NCI-H2107 treated with DMSO at 0.1 percent for 48 hours (cell line): ENCODE measurements at regions not wholly inside any gene's neighbourhood (a gene's known extent, or its start where the extent isn't known, plus 50 kb on each side); places are given as distances from the start of the nearest gene placed in this dataset.
"Not testable (repeated sequence)": the region's sequence is repeated elsewhere in the genome, so short reads cannot be mapped to it uniquely, and the experiment has no call there.

Experiments used
- DNase-seq: peaks from one replicate; lab custom pipeline; 2025; ENCODE audit not compliant: unreplicated experiment; lab: John Stamatoyannopoulos, UW

- DNase-seq: no peak
These were observed 219.9 kb upstream of the NECTIN3 start for GRCh38 chr3:110851736-110852135.

GRCh38 chr3:110855207-110855606 lies 216.4 kb upstream of the NECTIN3 start:
- no peak for DNase-seq

GRCh38 chr3:110856916-110857315 lies 214.7 kb upstream of the NECTIN3 start:
- DNase-seq: no peak

GRCh38 chr3:110858549-110858948 lies 213.1 kb upstream of the NECTIN3 start:
- DNase-seq: no peak

- DNase-seq: no peak
These were observed 212.3 kb upstream of the NECTIN3 start for GRCh38 chr3:110859336-110859735.

GRCh38 chr3:110859993-110860392 lies 211.6 kb upstream of the NECTIN3 start:
- DNase-seq: no peak

- no peak for DNase-seq
These were observed 205.7 kb upstream of the NECTIN3 start for GRCh38 chr3:110865934-110866333.

GRCh38 chr3:110868106-110868505 lies 203.5 kb upstream of the NECTIN3 start:
- no peak for DNase-seq

- no peak for DNase-seq
These were observed 201.9 kb upstream of the NECTIN3 start for GRCh38 chr3:110869736-110870135.

- no peak for DNase-seq
These were observed 199.7 kb upstream of the NECTIN3 start for GRCh38 chr3:110871869-110872268.

- DNase-seq: no peak
These were observed 192.9 kb upstream of the NECTIN3 start for GRCh38 chr3:110878692-110879091.

- DNase-seq: no peak
These were observed 190.5 kb upstream of the NECTIN3 start for GRCh38 chr3:110881069-110881468.

- no peak for DNase-seq
These were observed 185.3 kb upstream of the NECTIN3 start for GRCh38 chr3:110886222-110886893.

- DNase-seq: no peak
These were observed 184.4 kb upstream of the NECTIN3 start for GRCh38 chr3:110887176-110887575.

- DNase-seq: not testable (repeated sequence)
These were observed 182.8 kb upstream of the NECTIN3 start for GRCh38 chr3:110888625-110889375.

GRCh38 chr3:110889376-110889699 lies 182.3 kb upstream of the NECTIN3 start:
- DNase-seq: not testable (repeated sequence)

GRCh38 chr3:110894574-110894973 lies 177.0 kb upstream of the NECTIN3 start:
- DNase-seq: no peak

- DNase-seq: no peak
These were observed 176.6 kb upstream of the NECTIN3 start for GRCh38 chr3:110895054-110895453.

- no peak for DNase-seq
These were observed 174.6 kb upstream of the NECTIN3 start for GRCh38 chr3:110897046-110897445.

- no peak for DNase-seq
These were observed 171.0 kb upstream of the NECTIN3 start for GRCh38 chr3:110900576-110900975.

- no peak for DNase-seq
These were observed 170.1 kb upstream of the NECTIN3 start for GRCh38 chr3:110901536-110901935.

- DNase-seq: no peak
These were observed 169.0 kb upstream of the NECTIN3 start for GRCh38 chr3:110902453-110903085.
